ENCODE measurements at regions not wholly inside any gene's neighbourhood (a gene's known extent, or its start where the extent isn't known, plus 50 kb on each side); places are given as distances from the start of the nearest gene placed in this dataset.

- H3K27ac ChIP-seq (ENCODE audit: low read depth, low read length), result no peak overlapping the region
- H3K4me3 ChIP-seq (ENCODE audit: low read length in 3 of 3), result no peak overlapping the region
- H3K27me3 ChIP-seq (ENCODE audit: control insufficient read depth in 3 of 3, insufficient read depth in 3 of 3, low read length in 3 of 3), result peaks cover 3 to 23% (median 8%) of the 10 kb centered on the region in 3 donors
- no peaks in the 10 kb centered on the region for H3K9me3 ChIP-seq (ENCODE audit: control insufficient read depth in 3 of 3, low read length in 3 of 3)
- no peaks in the 10 kb centered on the region for H3K4me1 ChIP-seq (ENCODE audit: control insufficient read depth in 3 of 3, insufficient read depth in 3 of 3, low read length in 3 of 3)
- no peak overlapping the region for H3K9ac ChIP-seq (ENCODE audit: low read depth in 1 of 3, low read length in 3 of 3)
- H3K36me3 ChIP-seq (ENCODE audit: control insufficient read depth in 3 of 3, insufficient read depth in 3 of 3, low read length in 3 of 3), result no peaks in the 10 kb centered on the region
Observed at GRCh38 chr18:75782204-75782603, 354.7 kb upstream of the SMIM21 start.

- Histone ChIP-seq H3K27me3 (ENCODE audit: control insufficient read depth in 3 of 3, insufficient read depth in 3 of 3, low read length in 3 of 3) (peaks cover 3 to 21% (median 8%) of the 10 kb centered on the region in 3 donors), H3K4me1 (ENCODE audit: control insufficient read depth in 3 of 3, insufficient read depth in 3 of 3, low read length in 3 of 3) (no peaks in the 10 kb centered on the region), H3K9me3 (ENCODE audit: control insufficient read depth in 3 of 3, low read length in 3 of 3) (no peaks in the 10 kb centered on the region), H3K27ac (ENCODE audit: low read depth, low read length) (no peak overlapping the region), H3K4me3 (ENCODE audit: low read length in 3 of 3) (no peak overlapping the region), H3K9ac (ENCODE audit: low read depth in 1 of 3, low read length in 3 of 3) (no peak overlapping the region), H3K36me3 (ENCODE audit: control insufficient read depth in 3 of 3, insufficient read depth in 3 of 3, low read length in 3 of 3) (no peaks in the 10 kb centered on the region)
Observed at GRCh38 chr18:75779910-75780309, 352.4 kb upstream of the SMIM21 start.

- Histone ChIP-seq H3K4me1 (ENCODE audit: control insufficient read depth in 3 of 3, insufficient read depth in 3 of 3, low read length in 3 of 3) (no peaks in the 10 kb centered on the region), H3K4me3 (ENCODE audit: low read length in 3 of 3) (no peak overlapping the region), H3K36me3 (ENCODE audit: control insufficient read depth in 3 of 3, insufficient read depth in 3 of 3, low read length in 3 of 3) (no peaks in the 10 kb centered on the region), H3K27me3 (ENCODE audit: control insufficient read depth in 3 of 3, insufficient read depth in 3 of 3, low read length in 3 of 3) (peaks cover 3 to 21% (median 8%) of the 10 kb centered on the region in 3 donors), H3K27ac (ENCODE audit: low read depth, low read length) (no peak overlapping the region), H3K9ac (ENCODE audit: low read depth in 1 of 3, low read length in 3 of 3) (no peak overlapping the region), H3K9me3 (ENCODE audit: control insufficient read depth in 3 of 3, low read length in 3 of 3) (no peaks in the 10 kb centered on the region)
Observed at GRCh38 chr18:75779450-75779849, 351.9 kb upstream of the SMIM21 start.

- Histone ChIP-seq H3K9ac (ENCODE audit: low read depth in 1 of 3, low read length in 3 of 3) (no peak overlapping the region), H3K27me3 (ENCODE audit: control insufficient read depth in 3 of 3, insufficient read depth in 3 of 3, low read length in 3 of 3) (peaks cover 0 to 12% (median 3%) of the 10 kb centered on the region in 3 donors), H3K4me3 (ENCODE audit: low read length in 3 of 3) (no peak overlapping the region), H3K4me1 (ENCODE audit: control insufficient read depth in 3 of 3, insufficient read depth in 3 of 3, low read length in 3 of 3) (no peaks in the 10 kb centered on the region), H3K27ac (ENCODE audit: low read depth, low read length) (no peak overlapping the region), H3K36me3 (ENCODE audit: control insufficient read depth in 3 of 3, insufficient read depth in 3 of 3, low read length in 3 of 3) (no peaks in the 10 kb centered on the region), H3K9me3 (ENCODE audit: control insufficient read depth in 3 of 3, low read length in 3 of 3) (no peaks in the 10 kb centered on the region)
Observed at GRCh38 chr18:75777630-75778029, 350.1 kb upstream of the SMIM21 start.

- H3K27me3 ChIP-seq (ENCODE audit: control insufficient read depth in 3 of 3, insufficient read depth in 3 of 3, low read length in 3 of 3), result peaks cover 0 to 7% (median 3%) of the 10 kb centered on the region in 3 donors
- no peak overlapping the region for H3K27ac ChIP-seq (ENCODE audit: low read depth, low read length)
- no peaks in the 10 kb centered on the region for H3K36me3 ChIP-seq (ENCODE audit: control insufficient read depth in 3 of 3, insufficient read depth in 3 of 3, low read length in 3 of 3)
- H3K4me3 ChIP-seq (ENCODE audit: low read length in 3 of 3), result no peak overlapping the region
- no peaks in the 10 kb centered on the region for H3K4me1 ChIP-seq (ENCODE audit: control insufficient read depth in 3 of 3, insufficient read depth in 3 of 3, low read length in 3 of 3)
- H3K9me3 ChIP-seq (ENCODE audit: control insufficient read depth in 3 of 3, low read length in 3 of 3), result no peaks in the 10 kb centered on the region
- H3K9ac ChIP-seq (ENCODE audit: low read depth in 1 of 3, low read length in 3 of 3), result no peak overlapping the region
Observed at GRCh38 chr18:75775121-75775520, 347.6 kb upstream of the SMIM21 start.

GRCh38 chr18:75773618-75774017 is 346.1 kb upstream of the SMIM21 start:
- no peak overlapping the region for H3K27ac ChIP-seq (ENCODE audit: low read depth, low read length)
- peaks cover 0 to 4% (median 3%) of the 10 kb centered on the region in 3 donors for H3K27me3 ChIP-seq (ENCODE audit: control insufficient read depth in 3 of 3, insufficient read depth in 3 of 3, low read length in 3 of 3)
- no peaks in the 10 kb centered on the region for H3K9me3 ChIP-seq (ENCODE audit: control insufficient read depth in 3 of 3, low read length in 3 of 3)
- H3K36me3 ChIP-seq (ENCODE audit: control insufficient read depth in 3 of 3, insufficient read depth in 3 of 3, low read length in 3 of 3), result no peaks in the 10 kb centered on the region
- H3K4me1 ChIP-seq (ENCODE audit: control insufficient read depth in 3 of 3, insufficient read depth in 3 of 3, low read length in 3 of 3), result no peaks in the 10 kb centered on the region
- no peak overlapping the region for H3K9ac ChIP-seq (ENCODE audit: low read depth in 1 of 3, low read length in 3 of 3)
- no peak overlapping the region for H3K4me3 ChIP-seq (ENCODE audit: low read length in 3 of 3)

GRCh38 chr18:75762758-75763157 is 335.3 kb upstream of the SMIM21 start:
- Histone ChIP-seq H3K4me3 (ENCODE audit: low read length in 3 of 3) (no peak overlapping the region), H3K4me1 (ENCODE audit: control insufficient read depth in 3 of 3, insufficient read depth in 3 of 3, low read length in 3 of 3) (no peaks in the 10 kb centered on the region), H3K27me3 (ENCODE audit: control insufficient read depth in 3 of 3, insufficient read depth in 3 of 3, low read length in 3 of 3) (no peaks in the 10 kb centered on the region), H3K36me3 (ENCODE audit: control insufficient read depth in 3 of 3, insufficient read depth in 3 of 3, low read length in 3 of 3) (no peaks in the 10 kb centered on the region), H3K27ac (ENCODE audit: low read depth, low read length) (no peak overlapping the region), H3K9ac (ENCODE audit: low read depth in 1 of 3, low read length in 3 of 3) (no peak overlapping the region), H3K9me3 (ENCODE audit: control insufficient read depth in 3 of 3, low read length in 3 of 3) (no peaks in the 10 kb centered on the region)

GRCh38 chr18:75760208-75760607 is 332.7 kb upstream of the SMIM21 start:
- Histone ChIP-seq H3K4me3 (ENCODE audit: low read length in 3 of 3) (no peak overlapping the region), H3K36me3 (ENCODE audit: control insufficient read depth in 3 of 3, insufficient read depth in 3 of 3, low read length in 3 of 3) (no peaks in the 10 kb centered on the region), H3K27me3 (ENCODE audit: control insufficient read depth in 3 of 3, insufficient read depth in 3 of 3, low read length in 3 of 3) (no peaks in the 10 kb centered on the region), H3K4me1 (ENCODE audit: control insufficient read depth in 3 of 3, insufficient read depth in 3 of 3, low read length in 3 of 3) (no peaks in the 10 kb centered on the region), H3K9me3 (ENCODE audit: control insufficient read depth in 3 of 3, low read length in 3 of 3) (no peaks in the 10 kb centered on the region), H3K27ac (ENCODE audit: low read depth, low read length) (no peak overlapping the region), H3K9ac (ENCODE audit: low read depth in 1 of 3, low read length in 3 of 3) (no peak overlapping the region)

- H3K9me3 ChIP-seq (ENCODE audit: control insufficient read depth in 3 of 3, low read length in 3 of 3), result no peaks in the 10 kb centered on the region
- no peaks in the 10 kb centered on the region for H3K36me3 ChIP-seq (ENCODE audit: control insufficient read depth in 3 of 3, insufficient read depth in 3 of 3, low read length in 3 of 3)
- no peaks in the 10 kb centered on the region for H3K27me3 ChIP-seq (ENCODE audit: control insufficient read depth in 3 of 3, insufficient read depth in 3 of 3, low read length in 3 of 3)
- no peaks in the 10 kb centered on the region for H3K4me1 ChIP-seq (ENCODE audit: control insufficient read depth in 3 of 3, insufficient read depth in 3 of 3, low read length in 3 of 3)
- H3K27ac ChIP-seq (ENCODE audit: low read depth, low read length), result no peak overlapping the region
- H3K4me3 ChIP-seq (ENCODE audit: low read length in 3 of 3), result no peak overlapping the region
- no peak overlapping the region for H3K9ac ChIP-seq (ENCODE audit: low read depth in 1 of 3, low read length in 3 of 3)
Observed at GRCh38 chr18:75757951-75758350, 330.4 kb upstream of the SMIM21 start.

- H3K27ac ChIP-seq (ENCODE audit: low read depth, low read length), result no peak overlapping the region
- no peak overlapping the region for H3K9ac ChIP-seq (ENCODE audit: low read depth in 1 of 3, low read length in 3 of 3)
- H3K9me3 ChIP-seq (ENCODE audit: control insufficient read depth in 3 of 3, low read length in 3 of 3), result no peaks in the 10 kb centered on the region
- H3K4me3 ChIP-seq (ENCODE audit: low read length in 3 of 3), result no peak overlapping the region
- H3K27me3 ChIP-seq (ENCODE audit: control insufficient read depth in 3 of 3, insufficient read depth in 3 of 3, low read length in 3 of 3), result peaks cover 0 to 2% (median 0%) of the 10 kb centered on the region in 3 donors
- H3K36me3 ChIP-seq (ENCODE audit: control insufficient read depth in 3 of 3, insufficient read depth in 3 of 3, low read length in 3 of 3), result no peaks in the 10 kb centered on the region
- H3K4me1 ChIP-seq (ENCODE audit: control insufficient read depth in 3 of 3, insufficient read depth in 3 of 3, low read length in 3 of 3), result no peaks in the 10 kb centered on the region
Observed at GRCh38 chr18:75754433-75754832, 326.9 kb upstream of the SMIM21 start.

GRCh38 chr18:75753753-75754152 is 326.2 kb upstream of the SMIM21 start:
- Histone ChIP-seq H3K4me1 (ENCODE audit: control insufficient read depth in 3 of 3, insufficient read depth in 3 of 3, low read length in 3 of 3) (no peaks in the 10 kb centered on the region), H3K4me3 (ENCODE audit: low read length in 3 of 3) (no peak overlapping the region)

More at GRCh38 chr18:75753753-75754152, 326.2 kb upstream of the SMIM21 start:
- H3K9ac ChIP-seq (ENCODE audit: low read depth in 1 of 3, low read length in 3 of 3), result no peak overlapping the region
- no peaks in the 10 kb centered on the region for H3K9me3 ChIP-seq (ENCODE audit: control insufficient read depth in 3 of 3, low read length in 3 of 3)
- no peak overlapping the region for H3K27ac ChIP-seq (ENCODE audit: low read depth, low read length)
- no peaks in the 10 kb centered on the region for H3K36me3 ChIP-seq (ENCODE audit: control insufficient read depth in 3 of 3, insufficient read depth in 3 of 3, low read length in 3 of 3)
- H3K27me3 ChIP-seq (ENCODE audit: control insufficient read depth in 3 of 3, insufficient read depth in 3 of 3, low read length in 3 of 3), result peaks cover 0 to 4% (median 0%) of the 10 kb centered on the region in 3 donors
